ENCODE measurements at regions not wholly inside any gene's neighbourhood (a gene's known extent, or its start where the extent isn't known, plus 50 kb on each side); places are given as distances from the start of the nearest gene placed in this dataset.
"Not testable (repeated sequence)": the region's sequence is repeated elsewhere in the genome, so short reads cannot be mapped to it uniquely, and the experiment has no call there.

- peaks cover 2 to 5% (median 4%) of the 10 kb centered on the region in 3 donors for H3K27me3 Mint-ChIP-seq (ENCODE audit: low read depth in 3 of 3)
- H3K36me3 Mint-ChIP-seq = peaks cover 0 to 4% (median 0%) of the 10 kb centered on the region in 3 donors
These were observed 99.2 kb upstream of the RREB1 start for GRCh38 chr6:7008451-7008988.

GRCh38 chr6:7016226-7016625 lies 91.5 kb upstream of the RREB1 start:
- no peak for DNase-seq
- H3K27me3 Mint-ChIP-seq (ENCODE audit: low read depth in 3 of 3) = peaks cover 0 to 9% (median 3%) of the 10 kb centered on the region in 3 donors
- no peak overlapping the region for H3K27ac Mint-ChIP-seq
- H3K4me3 Mint-ChIP-seq = no peak overlapping the region
- no peaks in the 10 kb centered on the region for H3K36me3 Mint-ChIP-seq
- H3K9me3 Mint-ChIP-seq = no peaks in the 10 kb centered on the region
- no peaks in the 10 kb centered on the region for H3K4me1 Mint-ChIP-seq

More at GRCh38 chr6:7008451-7008988, 99.2 kb upstream of the RREB1 start:
- no peak for DNase-seq
- Mint-ChIP-seq H3K4me3 (no peak overlapping the region), H3K27ac (no peak overlapping the region), H3K4me1 (no peaks in the 10 kb centered on the region), H3K9me3 (no peaks in the 10 kb centered on the region)

GRCh38 chr6:7021301-7021700 lies 86.5 kb upstream of the RREB1 start:
- no peaks in the 10 kb centered on the region for H3K4me1 Mint-ChIP-seq
- no peak overlapping the region for H3K4me3 Mint-ChIP-seq
- peaks cover 0 to 5% (median 0%) of the 10 kb centered on the region in 3 donors for H3K27me3 Mint-ChIP-seq (ENCODE audit: low read depth in 3 of 3)
- no peak overlapping the region for H3K27ac Mint-ChIP-seq
- peaks cover 0 to 2% (median 0%) of the 10 kb centered on the region in 6 donors for H3K9me3 Mint-ChIP-seq
- no peaks in the 10 kb centered on the region for H3K36me3 Mint-ChIP-seq
- no peak for DNase-seq

GRCh38 chr6:7025861-7026260 lies 81.9 kb upstream of the RREB1 start:
- Mint-ChIP-seq H3K36me3 (no peaks in the 10 kb centered on the region), H3K27ac (no peak overlapping the region), H3K9me3 (peaks cover 0 to 2% (median 0%) of the 10 kb centered on the region in 6 donors), H3K4me1 (no peaks in the 10 kb centered on the region), H3K4me3 (no peak overlapping the region), H3K27me3 (ENCODE audit: low read depth in 3 of 3) (peaks cover 0 to 6% (median 0%) of the 10 kb centered on the region in 3 donors)
- no peak for DNase-seq

- H3K36me3 Mint-ChIP-seq; H3K27ac Mint-ChIP-seq; H3K9me3 Mint-ChIP-seq; H3K27me3 Mint-ChIP-seq (ENCODE audit: low read depth in 3 of 3); H3K4me3 Mint-ChIP-seq; DNase-seq; H3K4me1 Mint-ChIP-seq: not testable (repeated sequence)
These were observed 78.8 kb upstream of the RREB1 start for GRCh38 chr6:7028963-7029362.

DNA sequence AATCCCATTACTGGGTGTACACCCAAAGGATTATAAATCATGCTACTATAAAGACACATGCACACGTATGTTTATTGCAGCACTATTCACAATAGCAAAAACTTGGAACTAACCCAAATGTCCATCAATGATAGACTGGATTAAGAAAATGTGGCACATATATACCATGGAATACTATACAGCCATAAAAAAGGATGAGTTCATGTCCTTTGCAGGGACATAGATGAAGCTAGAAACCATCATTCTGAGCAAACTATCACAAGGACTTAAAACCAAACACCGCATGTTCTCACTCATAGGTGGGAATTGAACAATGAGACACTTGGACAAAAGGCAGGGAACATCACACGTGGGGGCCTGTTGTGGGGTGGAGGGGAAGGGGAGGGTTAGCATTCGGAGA lies 76.8 kb upstream of the RREB1 start:
- not testable (repeated sequence) for H3K27ac Mint-ChIP-seq, H3K4me1 Mint-ChIP-seq, H3K9me3 Mint-ChIP-seq, DNase-seq, H3K4me3 Mint-ChIP-seq, H3K36me3 Mint-ChIP-seq
- H3K27me3 Mint-ChIP-seq (ENCODE audit: low read depth in 3 of 3) = peaks cover 0 to 11% (median 3%) of the 10 kb centered on the region in 3 donors

- peaks cover 0 to 1% (median 0%) of the 10 kb centered on the region in 3 donors for H3K36me3 Mint-ChIP-seq
- H3K27me3 Mint-ChIP-seq (ENCODE audit: low read depth in 3 of 3) = peaks cover 0 to 11% (median 6%) of the 10 kb centered on the region in 3 donors
- no peak overlapping the region for H3K27ac Mint-ChIP-seq
- H3K9me3 Mint-ChIP-seq = no peaks in the 10 kb centered on the region
- DNase-seq = no peak
- no peaks in the 10 kb centered on the region for H3K4me1 Mint-ChIP-seq
- no peak overlapping the region for H3K4me3 Mint-ChIP-seq
These were observed 74.6 kb upstream of the RREB1 start for GRCh38 chr6:7033202-7033601.

- no peaks in the 10 kb centered on the region for H3K4me1 Mint-ChIP-seq
- no peak for DNase-seq
- peaks cover 0 to 3% (median 0%) of the 10 kb centered on the region in 3 donors for H3K36me3 Mint-ChIP-seq
- H3K4me3 Mint-ChIP-seq = no peak overlapping the region
- no peak overlapping the region for H3K27ac Mint-ChIP-seq
- H3K27me3 Mint-ChIP-seq (ENCODE audit: low read depth in 3 of 3) = peaks cover 0 to 8% (median 7%) of the 10 kb centered on the region in 3 donors
- no peaks in the 10 kb centered on the region for H3K9me3 Mint-ChIP-seq
These were observed 73.7 kb upstream of the RREB1 start for GRCh38 chr6:7034055-7034454.

DNA sequence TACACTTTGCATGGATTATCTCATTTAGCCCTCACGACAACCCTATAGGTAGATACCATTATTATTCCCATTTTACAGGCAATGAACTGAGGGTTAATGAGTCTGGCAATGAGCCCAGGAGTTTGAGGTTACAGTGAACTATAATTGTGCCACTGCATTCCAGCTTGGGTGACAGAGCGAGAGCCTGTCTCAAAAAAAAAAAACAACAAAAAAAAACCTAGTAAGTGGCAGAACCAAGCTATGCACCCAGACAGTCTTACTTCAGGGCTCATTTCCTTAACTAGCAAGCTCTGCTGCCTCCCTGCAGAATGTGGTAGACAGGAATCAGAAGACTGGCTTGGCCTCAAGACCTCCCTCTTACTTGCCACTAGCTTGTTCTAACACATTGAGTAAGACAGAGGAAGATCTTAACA lies 71.9 kb upstream of the RREB1 start:
- Mint-ChIP-seq H3K27me3 (ENCODE audit: low read depth in 3 of 3) (peaks cover 0 to 7% (median 5%) of the 10 kb centered on the region in 3 donors), H3K9me3 (no peaks in the 10 kb centered on the region), H3K27ac (no peak overlapping the region), H3K4me1 (no peaks in the 10 kb centered on the region), H3K36me3 (peaks cover 0 to 3% (median 0%) of the 10 kb centered on the region in 3 donors), H3K4me3 (no peak overlapping the region)
- DNase-seq = no peak

GRCh38 chr6:7041511-7042026 lies 66.2 kb upstream of the RREB1 start:
- Mint-ChIP-seq H3K27ac (no peak overlapping the region), H3K4me1 (peaks cover 2 to 7% of the 10 kb centered on the region in 2 donors), H3K27me3 (ENCODE audit: low read depth in 3 of 3) (peaks cover 0 to 5% (median 4%) of the 10 kb centered on the region in 3 donors), H3K36me3 (peaks cover 0 to 3% (median 0%) of the 10 kb centered on the region in 3 donors), H3K4me3 (no peak overlapping the region), H3K9me3 (no peaks in the 10 kb centered on the region)
- no peak for DNase-seq

DNA sequence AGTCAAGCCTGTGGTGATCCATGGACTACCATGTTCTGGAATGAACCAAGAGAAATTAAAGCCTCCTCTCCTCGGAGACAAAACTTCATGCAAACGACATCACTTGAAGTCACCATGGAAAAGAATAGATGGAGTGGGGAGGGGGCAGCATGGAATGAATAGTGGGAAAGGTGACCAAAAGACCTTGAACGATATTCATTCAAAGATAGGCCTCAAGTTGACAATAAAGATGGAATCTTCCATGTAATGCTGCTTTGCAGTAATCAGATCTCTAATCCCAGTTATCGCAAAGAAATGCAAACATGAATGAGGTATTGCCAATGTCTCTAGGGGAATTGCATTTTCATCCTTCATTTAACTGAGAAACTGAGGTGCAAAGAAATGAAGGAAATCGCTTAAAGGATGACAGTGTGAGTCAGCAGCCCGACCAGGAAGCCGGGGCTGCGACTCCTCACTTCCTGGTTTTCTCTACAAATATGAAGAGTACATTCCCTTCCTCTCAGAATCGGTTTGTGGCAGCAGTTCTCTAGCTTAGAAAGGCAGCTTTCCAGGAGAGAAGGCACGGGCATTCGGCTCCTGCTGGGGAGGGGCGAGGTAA lies 65.6 kb upstream of the RREB1 start:
- Mint-ChIP-seq H3K4me3 (no peak overlapping the region), H3K27ac (no peak overlapping the region), H3K27me3 (ENCODE audit: low read depth in 3 of 3) (peaks cover 0 to 4% (median 4%) of the 10 kb centered on the region in 3 donors), H3K36me3 (peaks cover 0 to 3% (median 0%) of the 10 kb centered on the region in 3 donors), H3K9me3 (no peaks in the 10 kb centered on the region), H3K4me1 (peaks cover 2 to 7% of the 10 kb centered on the region in 2 donors)
- no peak for DNase-seq

DNA sequence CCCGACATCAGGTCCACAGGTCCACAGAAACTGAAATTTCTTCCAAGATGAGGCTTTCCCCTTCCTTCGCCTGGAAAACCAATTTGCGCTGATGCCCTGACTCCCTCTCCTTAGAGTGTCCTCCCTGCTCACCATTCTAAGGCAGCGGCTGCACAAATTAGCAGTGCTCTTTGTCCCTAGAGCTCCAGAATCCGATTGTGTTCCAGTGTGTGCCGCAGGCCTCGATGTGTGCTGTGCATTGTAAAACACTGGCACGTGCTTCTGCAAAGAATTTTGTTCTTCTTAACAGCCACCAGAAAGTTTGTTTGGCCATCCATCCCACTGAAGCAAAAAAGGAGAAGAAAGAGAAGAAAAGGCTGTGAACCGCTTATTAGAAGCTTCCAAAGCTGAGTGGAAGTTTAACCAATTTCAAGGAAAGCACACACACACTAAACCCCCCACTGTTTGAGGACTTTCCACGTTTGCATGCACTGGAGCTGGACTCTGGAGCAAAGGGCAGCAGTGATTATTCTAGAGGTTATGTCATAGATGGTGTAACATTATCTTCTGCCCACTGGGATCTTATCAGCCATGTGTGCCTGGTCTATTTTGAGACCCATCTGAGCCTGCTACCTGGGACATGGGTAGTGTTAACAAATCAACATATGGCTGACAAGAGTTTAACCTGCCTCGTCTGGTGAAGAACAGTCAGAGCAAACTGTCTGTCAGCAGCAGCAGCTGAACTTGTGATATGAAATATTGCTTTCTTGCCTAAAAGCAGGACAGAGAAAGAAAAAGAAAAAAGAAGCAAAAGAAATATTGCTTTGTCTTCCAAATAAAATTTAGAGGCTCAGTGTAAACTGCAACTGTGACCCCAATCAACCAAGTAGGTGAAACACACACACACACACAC lies 64.9 kb upstream of the RREB1 start:
- H3K4me3 Mint-ChIP-seq = no peak overlapping the region
- DNase-seq = no peak
- peaks cover 0 to 3% (median 0%) of the 10 kb centered on the region in 3 donors for H3K36me3 Mint-ChIP-seq
- H3K4me1 Mint-ChIP-seq = peaks cover 2 to 7% of the 10 kb centered on the region in 2 donors
- no peak overlapping the region for H3K27ac Mint-ChIP-seq
- H3K27me3 Mint-ChIP-seq (ENCODE audit: low read depth in 3 of 3) = peaks cover 0 to 4% (median 4%) of the 10 kb centered on the region in 3 donors
- no peaks in the 10 kb centered on the region for H3K9me3 Mint-ChIP-seq

- Mint-ChIP-seq H3K27ac (no peak overlapping the region), H3K27me3 (ENCODE audit: low read depth in 3 of 3) (peaks cover 0 to 4% (median 2%) of the 10 kb centered on the region in 3 donors), H3K9me3 (no peaks in the 10 kb centered on the region), H3K4me1 (peaks cover 2 to 7% of the 10 kb centered on the region in 2 donors), H3K4me3 (no peak overlapping the region), H3K36me3 (no peaks in the 10 kb centered on the region)
- no peak for DNase-seq
These were observed 62.4 kb upstream of the RREB1 start for GRCh38 chr6:7045331-7045730.

GRCh38 chr6:7045746-7046145 lies 62.0 kb upstream of the RREB1 start:
- H3K9me3 Mint-ChIP-seq = no peaks in the 10 kb centered on the region
- peaks cover under 1 to 5% (median 5%) of the 10 kb centered on the region in 3 donors for H3K27me3 Mint-ChIP-seq (ENCODE audit: low read depth in 3 of 3)
- no peak overlapping the region for H3K27ac Mint-ChIP-seq
- no peak overlapping the region for H3K4me3 Mint-ChIP-seq
- no peak for DNase-seq
- H3K36me3 Mint-ChIP-seq = no peaks in the 10 kb centered on the region
- H3K4me1 Mint-ChIP-seq = peaks cover 4 to 7% of the 10 kb centered on the region in 2 donors

Data from immature natural killer cell (primary cell).